Mucosa of rectum (tissue), 2 donors: ENCODE measurements at regions not wholly inside any gene's neighbourhood (a gene's known extent, or its start where the extent isn't known, plus 50 kb on each side); places are given as distances from the start of the nearest gene placed in this dataset.

Source experiments
- H3K27ac ChIP-seq, 2 donors: one replicate each; pipeline ENCODE4 v1.7.0; 2013; ENCODE audit warnings: inconsistent platforms in 2 of 2, low read depth in 2 of 2, low read length in 2 of 2
- H3K27me3 ChIP-seq, 2 donors: one replicate each; pipeline ENCODE4 v1.7.0; 2013; ENCODE audit warnings: low read length in 2 of 2; ENCODE audit not compliant: control insufficient read depth in 2 of 2, insufficient read depth in 2 of 2
- H3K36me3 ChIP-seq, 2 donors: one replicate each; pipeline ENCODE4 v1.7.0; 2013; ENCODE audit warnings: low read length in 2 of 2; ENCODE audit not compliant: control insufficient read depth in 2 of 2, insufficient read depth in 2 of 2
- H3K4me1 ChIP-seq, 2 donors: one replicate each; pipeline ENCODE4 v1.7.0; 2013; ENCODE audit warnings: low read length in 2 of 2, mild to moderate bottlenecking in 1 of 2; ENCODE audit not compliant: control insufficient read depth in 2 of 2, insufficient read depth in 2 of 2
- H3K4me3 ChIP-seq, 2 donors: one replicate each; pipeline ENCODE4 v1.7.0; 2013; ENCODE audit warnings: low read length in 2 of 2
- H3K9ac ChIP-seq, 2 donors: one replicate each; pipeline ENCODE4 v1.7.0; 2013; ENCODE audit warnings: low read length in 2 of 2, low read depth in 1 of 2, mild to moderate bottlenecking in 1 of 2
- H3K9me3 ChIP-seq, 2 donors: one replicate each; pipeline ENCODE4 v1.7.0; 2013; ENCODE audit warnings: low read length in 2 of 2; ENCODE audit not compliant: control insufficient read depth in 2 of 2
- donor health status: healthy.
- donor health status: Normal muscosa, but diverticular disease.

DNA sequence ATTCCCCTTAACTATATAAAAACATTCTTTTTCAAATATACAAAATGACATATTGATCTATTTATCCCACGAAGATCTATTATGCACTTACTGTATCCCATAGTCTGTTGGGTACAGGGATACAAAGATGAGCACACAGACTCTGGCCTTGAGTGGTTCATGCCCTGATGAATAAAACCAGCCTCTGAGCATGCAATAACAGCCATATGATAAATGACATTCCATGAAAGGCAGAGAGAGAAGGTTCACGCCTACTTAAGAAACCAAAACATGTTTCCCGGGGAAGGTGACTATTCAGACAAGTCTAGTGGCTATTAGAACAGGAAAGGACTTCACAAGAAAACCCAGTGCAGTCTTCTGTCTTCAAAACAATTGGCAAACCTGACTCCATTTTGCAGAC lies 406.2 kb upstream of the BRINP1 start:
- H3K36me3 ChIP-seq = no peaks in the 10 kb centered on the region
- H3K9me3 ChIP-seq = no peaks in the 10 kb centered on the region
- H3K4me3 ChIP-seq = no peak overlapping the region
- H3K27ac ChIP-seq = no peak overlapping the region
- H3K9ac ChIP-seq = no peak overlapping the region
- H3K4me1 ChIP-seq = no peaks in the 10 kb centered on the region
- no peaks in the 10 kb centered on the region for H3K27me3 ChIP-seq

DNA sequence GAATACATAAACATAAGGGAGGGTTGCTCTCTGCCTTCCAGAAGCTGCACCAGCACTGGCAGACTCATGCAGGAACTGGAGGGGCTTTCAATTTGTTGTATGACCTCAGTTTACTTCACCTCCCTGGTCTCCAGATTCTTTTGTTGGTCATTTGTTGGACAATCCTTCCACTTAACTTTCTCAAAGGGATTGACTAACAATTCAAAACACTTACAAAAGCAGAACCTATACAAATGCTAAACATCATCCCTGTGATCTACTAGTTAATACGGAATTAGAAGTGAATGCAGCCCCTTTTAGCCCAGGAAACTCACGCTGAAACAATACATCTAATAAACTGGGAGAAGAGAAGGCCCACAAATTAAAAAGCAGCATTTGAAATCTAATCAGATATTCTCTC lies 404.6 kb upstream of the BRINP1 start:
- Histone ChIP-seq H3K9ac (no peak overlapping the region), H3K4me1 (no peaks in the 10 kb centered on the region), H3K4me3 (no peak overlapping the region), H3K27ac (no peak overlapping the region), H3K27me3 (no peaks in the 10 kb centered on the region), H3K9me3 (no peaks in the 10 kb centered on the region), H3K36me3 (no peaks in the 10 kb centered on the region)

DNA sequence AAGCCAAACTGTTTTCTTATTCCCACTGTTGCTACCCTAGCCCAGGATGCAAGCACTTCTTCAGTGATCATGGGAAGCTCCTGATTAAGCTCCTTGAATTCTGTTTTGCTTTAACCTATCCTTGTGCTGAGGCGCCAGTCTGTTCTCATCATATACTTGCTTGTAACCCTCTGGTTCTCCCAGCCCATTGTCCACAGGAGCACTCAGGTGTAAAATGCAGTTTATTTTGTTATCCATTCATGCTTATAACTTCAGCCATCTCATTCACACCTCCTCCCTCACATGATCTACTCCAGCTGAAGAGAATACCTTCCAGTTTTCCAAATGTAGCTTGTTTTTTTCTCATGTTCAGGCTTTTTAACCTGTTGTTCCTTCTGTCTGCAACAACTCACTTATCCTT lies 402.1 kb upstream of the BRINP1 start:
- no peaks in the 10 kb centered on the region for H3K9me3 ChIP-seq
- no peak overlapping the region for H3K9ac ChIP-seq
- no peaks in the 10 kb centered on the region for H3K27me3 ChIP-seq
- no peak overlapping the region for H3K4me3 ChIP-seq
- H3K36me3 ChIP-seq = no peaks in the 10 kb centered on the region
- no peak overlapping the region for H3K27ac ChIP-seq
- no peaks in the 10 kb centered on the region for H3K4me1 ChIP-seq

DNA sequence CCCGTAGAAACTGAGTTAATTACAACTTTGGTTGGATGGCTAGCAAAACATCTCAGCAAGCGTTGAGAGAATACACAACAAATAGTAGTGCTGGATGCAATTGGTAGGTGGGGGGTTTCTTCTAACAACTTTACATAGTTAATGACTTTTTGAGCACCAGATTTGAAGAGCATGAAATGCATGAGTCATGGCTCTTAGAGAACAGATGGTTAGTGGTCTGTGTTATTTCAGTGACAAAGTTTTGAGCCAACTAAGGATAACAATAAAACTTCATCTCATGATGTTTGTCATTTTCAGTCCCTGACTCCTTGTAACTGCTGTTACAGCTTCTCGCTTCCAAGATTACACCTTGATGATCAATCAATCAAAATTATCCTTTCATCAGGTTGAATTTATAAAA lies 399.0 kb upstream of the BRINP1 start:
- Histone ChIP-seq H3K9me3 (no peaks in the 10 kb centered on the region), H3K27me3 (no peaks in the 10 kb centered on the region), H3K27ac (no peak overlapping the region), H3K4me1 (no peaks in the 10 kb centered on the region), H3K9ac (no peak overlapping the region), H3K36me3 (no peaks in the 10 kb centered on the region), H3K4me3 (no peak overlapping the region)

DNA sequence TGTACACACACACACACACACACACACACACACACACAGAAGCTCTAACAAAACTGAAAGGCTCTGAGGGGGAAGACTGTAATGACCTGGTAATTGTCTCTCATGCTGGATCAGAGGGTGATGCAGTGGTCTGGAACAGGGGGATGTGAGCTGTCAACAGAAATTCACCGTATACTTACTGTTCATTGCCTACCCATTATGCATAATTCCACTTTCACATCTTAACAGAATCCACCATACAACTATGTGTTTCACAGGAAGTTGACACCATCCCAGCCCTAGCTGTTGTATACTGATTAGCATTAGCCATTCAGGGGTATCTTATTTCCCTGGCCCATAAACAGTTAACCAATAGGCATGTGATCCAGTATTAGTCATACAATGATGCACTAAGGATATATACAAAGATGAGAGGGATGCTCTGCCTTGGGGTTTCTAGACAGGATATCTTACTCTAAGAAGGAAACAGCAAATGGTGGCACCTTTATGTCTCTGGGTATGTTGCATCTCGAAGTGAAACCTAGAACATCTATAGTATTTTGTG lies 396.5 kb upstream of the BRINP1 start:
- H3K4me3 ChIP-seq = no peak overlapping the region
- H3K36me3 ChIP-seq = no peaks in the 10 kb centered on the region
- no peaks in the 10 kb centered on the region for H3K9me3 ChIP-seq
- H3K4me1 ChIP-seq = no peaks in the 10 kb centered on the region
- no peaks in the 10 kb centered on the region for H3K27me3 ChIP-seq
- H3K27ac ChIP-seq = no peak overlapping the region
- no peak overlapping the region for H3K9ac ChIP-seq

DNA sequence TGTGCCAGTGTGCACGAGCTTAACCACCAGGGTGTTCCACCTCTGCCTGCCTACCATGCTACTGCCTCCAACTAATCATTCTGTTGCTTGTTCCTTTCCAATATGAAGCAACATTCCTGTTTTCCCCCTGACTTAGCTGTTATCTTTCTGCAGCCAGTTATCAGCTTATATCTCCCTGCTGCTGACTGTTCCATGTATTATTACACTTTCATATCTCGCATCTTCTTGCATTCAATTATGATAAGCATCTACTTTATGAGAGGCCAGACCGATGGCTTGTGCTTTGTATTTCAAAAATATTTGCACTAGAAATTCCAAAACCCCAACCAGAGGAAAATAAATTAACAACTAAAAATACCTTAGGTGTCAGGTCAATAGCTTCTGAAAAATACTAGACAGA lies 394.0 kb upstream of the BRINP1 start:
- no peaks in the 10 kb centered on the region for H3K36me3 ChIP-seq
- no peaks in the 10 kb centered on the region for H3K4me1 ChIP-seq
- no peak overlapping the region for H3K4me3 ChIP-seq
- no peaks in the 10 kb centered on the region for H3K27me3 ChIP-seq
- no peaks in the 10 kb centered on the region for H3K9me3 ChIP-seq
- no peak overlapping the region for H3K27ac ChIP-seq
- no peak overlapping the region for H3K9ac ChIP-seq

DNA sequence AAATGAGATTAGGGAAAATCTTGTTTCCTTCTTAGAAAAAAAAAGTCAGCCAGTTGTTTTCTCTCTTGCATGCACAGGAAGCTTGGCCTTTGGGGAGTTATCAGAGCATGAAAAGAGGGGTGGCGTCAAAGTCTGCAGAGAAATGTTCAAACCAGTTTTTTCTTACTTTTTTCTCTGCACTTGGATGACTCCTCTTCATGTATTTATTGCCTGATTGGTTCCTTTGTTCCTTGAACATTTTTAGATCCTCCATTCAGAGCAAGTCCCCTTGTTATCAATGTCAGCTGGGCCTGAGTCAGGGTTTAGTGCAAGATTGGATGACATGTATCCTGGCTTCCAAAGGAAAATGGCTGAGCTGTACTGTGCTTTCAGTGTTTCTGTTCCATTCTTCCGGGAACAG lies 392.6 kb upstream of the BRINP1 start:
- H3K4me3 ChIP-seq = no peak overlapping the region
- no peaks in the 10 kb centered on the region for H3K9me3 ChIP-seq
- H3K4me1 ChIP-seq = no peaks in the 10 kb centered on the region
- no peak overlapping the region for H3K27ac ChIP-seq
- no peaks in the 10 kb centered on the region for H3K27me3 ChIP-seq
- no peaks in the 10 kb centered on the region for H3K36me3 ChIP-seq
- no peak overlapping the region for H3K9ac ChIP-seq

DNA sequence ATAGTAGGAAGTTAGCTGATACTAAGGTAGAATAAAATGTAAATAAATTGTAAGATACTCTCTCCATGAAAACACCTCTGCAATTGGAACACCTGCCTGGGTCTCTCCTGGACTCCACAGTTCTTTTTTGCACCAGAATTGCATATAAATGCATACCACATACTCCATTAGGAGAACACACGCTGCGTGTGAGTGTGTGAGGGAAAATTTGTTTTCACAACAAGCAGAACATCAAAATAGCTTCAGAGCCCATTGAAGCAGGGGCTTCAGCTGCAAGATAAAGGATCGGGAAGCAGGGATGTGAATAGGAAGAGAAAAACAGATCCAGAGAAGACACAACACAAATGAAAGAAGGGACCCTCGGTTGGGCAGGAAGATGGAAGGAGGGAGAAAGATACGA lies 389.8 kb upstream of the BRINP1 start:
- Histone ChIP-seq H3K4me1 (no peaks in the 10 kb centered on the region), H3K27ac (no peak overlapping the region)

DNA sequence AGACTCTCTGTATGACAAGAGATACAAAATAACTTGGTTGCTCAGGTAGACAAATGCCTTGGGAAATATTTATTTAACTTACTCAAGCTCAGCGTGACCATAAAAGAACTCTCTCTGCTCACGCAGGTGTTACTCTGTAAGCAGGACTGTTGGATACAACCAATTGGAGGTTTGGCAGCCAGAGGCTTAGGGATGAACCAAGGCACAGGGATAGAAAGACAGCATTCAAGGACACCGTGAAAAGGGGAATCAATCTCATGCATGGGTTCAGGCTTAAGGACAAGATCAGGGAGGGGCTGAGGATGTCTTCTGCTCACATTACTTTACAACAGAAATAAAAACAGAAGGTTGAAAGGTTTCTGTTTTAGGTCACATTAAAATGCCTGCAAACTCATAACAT lies 389.0 kb upstream of the BRINP1 start:
- no peaks in the 10 kb centered on the region for H3K4me1 ChIP-seq
- H3K27me3 ChIP-seq = no peaks in the 10 kb centered on the region
- H3K9ac ChIP-seq = no peak overlapping the region
- no peaks in the 10 kb centered on the region for H3K9me3 ChIP-seq
- H3K36me3 ChIP-seq = no peaks in the 10 kb centered on the region
- no peak overlapping the region for H3K4me3 ChIP-seq
- no peak overlapping the region for H3K27ac ChIP-seq

More for the DNA sequence above, 389.8 kb upstream of the BRINP1 start:
- no peaks in the 10 kb centered on the region for H3K9me3 ChIP-seq
- H3K27me3 ChIP-seq = no peaks in the 10 kb centered on the region
- H3K4me3 ChIP-seq = no peak overlapping the region
- no peak overlapping the region for H3K9ac ChIP-seq
- no peaks in the 10 kb centered on the region for H3K36me3 ChIP-seq

DNA sequence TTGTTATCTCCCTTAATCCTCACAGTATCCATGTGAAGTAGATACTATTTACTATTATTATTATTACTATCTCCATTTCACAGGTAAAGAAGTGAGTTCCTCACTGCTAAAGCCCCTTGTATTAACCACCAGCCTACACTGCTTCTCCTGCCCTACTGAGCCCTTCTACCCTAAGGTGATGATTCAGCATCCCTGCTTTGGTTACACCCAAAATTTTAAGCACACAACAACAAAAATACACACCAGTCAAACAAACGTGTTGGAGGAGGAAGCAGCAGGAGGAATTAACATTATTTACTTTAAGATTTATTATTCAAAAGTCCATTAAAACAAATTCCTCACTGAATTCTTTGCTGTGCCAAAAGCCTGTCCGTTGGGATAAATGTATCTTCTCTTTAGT lies 370.2 kb upstream of the BRINP1 start:
- Histone ChIP-seq H3K27ac (no peak overlapping the region), H3K4me3 (no peak overlapping the region), H3K27me3 (no peaks in the 10 kb centered on the region), H3K9me3 (no peaks in the 10 kb centered on the region), H3K36me3 (no peaks in the 10 kb centered on the region), H3K4me1 (no peaks in the 10 kb centered on the region), H3K9ac (no peak overlapping the region)
